NCI-H2081 (cell line): ENCODE measurements at regions not wholly inside any gene's neighbourhood (a gene's known extent, or its start where the extent isn't known, plus 50 kb on each side); places are given as distances from the start of the nearest gene placed in this dataset.

Experiments used
- DNase-seq, 2 experiments: peaks; one replicate each; lab custom pipeline; 2025; lab: John Stamatoyannopoulos, UW

- DNase-seq, result no peak
Measured at GRCh38 chr11:32316858-32317642, 118.3 kb downstream of the WT1 start.

- DNase-seq, result no peak
Measured at GRCh38 chr11:32317643-32318042, 117.7 kb downstream of the WT1 start.

GRCh38 chr11:32318071-32319055 is 117.0 kb downstream of the WT1 start:
- no peak for DNase-seq

- DNase-seq, result no peak
Measured at GRCh38 chr11:32323814-32324130, 111.6 kb downstream of the WT1 start.

GRCh38 chr11:32325187-32325586 is 110.2 kb downstream of the WT1 start:
- no peak for DNase-seq

- no peak for DNase-seq
Measured at GRCh38 chr11:32325725-32326124, 109.6 kb downstream of the WT1 start.

GRCh38 chr11:32326522-32326921 is 108.8 kb downstream of the WT1 start:
- no peak for DNase-seq

GRCh38 chr11:32328392-32328791 is 106.9 kb downstream of the WT1 start:
- DNase-seq, result no peak

- no peak for DNase-seq
Measured at GRCh38 chr11:32331098-32331497, 104.2 kb downstream of the WT1 start.

- no peak for DNase-seq
Measured at GRCh38 chr11:32331792-32332191, 103.5 kb downstream of the WT1 start.

- DNase-seq, result no peak
Measured at GRCh38 chr11:32332990-32333319, 102.4 kb downstream of the WT1 start.

GRCh38 chr11:32333320-32333991 is 101.9 kb downstream of the WT1 start:
- DNase-seq, result no peak

- no peak for DNase-seq
Measured at GRCh38 chr11:32334822-32335221, 100.5 kb downstream of the WT1 start.
